Heart left ventricle (tissue), 13 donors: ENCODE measurements at regions not wholly inside any gene's neighbourhood (a gene's known extent, or its start where the extent isn't known, plus 50 kb on each side); places are given as distances from the start of the nearest gene placed in this dataset.

Experiments used
- POLR2A ChIP-seq, 2 donors: fragments of 450-650 bp; IDR thresholded peaks; one replicate each; pipeline ENCODE4 v1.6.1; 2017; ENCODE audit warnings: antibody characterized with exemption in 2 of 2, mild to moderate bottlenecking in 2 of 2, moderate library complexity in 2 of 2
- TF ChIP-seq, protein P1 (sequence below), 12 donors: fragments of 200-600 bp; sonication (generic) in 4 of 12; IDR thresholded peaks; one replicate each; pipeline versions ENCODE4 v1.5.0 to v1.8.0; 2018 to 2022; ENCODE audit warnings: antibody characterized with exemption in 12 of 12, mild to moderate bottlenecking in 5 of 12
- donor health status: ischemic (EF 13 %, LVEDD 7.1; RV severe dilation, severe dysfunction).
- donor health status: DM: no; HTN: yes; CAD: no.
- donor health status: DM: no; HTN: no; CAD: no.
- donor health status: ischemic (EF 25% LVEDD 6.9; RV normal size, moderate dysfunction).
- donor health status: ischemic (EF 25% LVEDD 5.7; RV mildly dilated, moderate dysfunction).
- donor health status: ischemic (EF 35%, LVEDD 5.7; RV mildly dilated, moderate dysfunction).
- donor health status: nonischemic (EF 11% LVEDD 7.7; RV severe dilation, severe dysfunction).
- donor health status: DM: yes; HTN: yes; CAD: no.
- donor health status: PGD.
- donor health status: ischemic (EF 29% LVEDD 5.4; RV normal size, mild dysfunction).
- donor health status: nonischemic (EF 23%, LVEDD 6.1; RV moderate dilation, normal function).

GRCh38 chr3:106294121-106294520 is 425.3 kb upstream of the CBLB start:
- no peak for TF ChIP-seq POLR2A (IDR thresholded peaks at IDR 0.05)
- TF ChIP-seq, protein P1, sequence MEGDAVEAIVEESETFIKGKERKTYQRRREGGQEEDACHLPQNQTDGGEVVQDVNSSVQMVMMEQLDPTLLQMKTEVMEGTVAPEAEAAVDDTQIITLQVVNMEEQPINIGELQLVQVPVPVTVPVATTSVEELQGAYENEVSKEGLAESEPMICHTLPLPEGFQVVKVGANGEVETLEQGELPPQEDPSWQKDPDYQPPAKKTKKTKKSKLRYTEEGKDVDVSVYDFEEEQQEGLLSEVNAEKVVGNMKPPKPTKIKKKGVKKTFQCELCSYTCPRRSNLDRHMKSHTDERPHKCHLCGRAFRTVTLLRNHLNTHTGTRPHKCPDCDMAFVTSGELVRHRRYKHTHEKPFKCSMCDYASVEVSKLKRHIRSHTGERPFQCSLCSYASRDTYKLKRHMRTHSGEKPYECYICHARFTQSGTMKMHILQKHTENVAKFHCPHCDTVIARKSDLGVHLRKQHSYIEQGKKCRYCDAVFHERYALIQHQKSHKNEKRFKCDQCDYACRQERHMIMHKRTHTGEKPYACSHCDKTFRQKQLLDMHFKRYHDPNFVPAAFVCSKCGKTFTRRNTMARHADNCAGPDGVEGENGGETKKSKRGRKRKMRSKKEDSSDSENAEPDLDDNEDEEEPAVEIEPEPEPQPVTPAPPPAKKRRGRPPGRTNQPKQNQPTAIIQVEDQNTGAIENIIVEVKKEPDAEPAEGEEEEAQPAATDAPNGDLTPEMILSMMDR (IDR thresholded peaks at IDR 0.05) = no peak
